WTC11 (cell line): ENCODE measurements at regions not wholly inside any gene's neighbourhood (a gene's known extent, or its start where the extent isn't known, plus 50 kb on each side); places are given as distances from the start of the nearest gene placed in this dataset.

ENCODE experiments used
- CBFB ChIP-seq: sonication (generic); formaldehyde crosslinking; IDR thresholded peaks from 2 replicates; pipeline ENCODE4 v1.8.1; 2022; ENCODE audit warnings: mild to moderate bottlenecking, low read depth, missing genetic modification reagents
- ESRRA ChIP-seq: sonication (generic); formaldehyde crosslinking; IDR thresholded peaks from 2 replicates; pipeline ENCODE4 v1.8.1; 2022; ENCODE audit warnings: mild to moderate bottlenecking, missing genetic modification reagents, borderline replicate concordance
- FOXP4 ChIP-seq: sonication (generic); formaldehyde crosslinking; IDR thresholded peaks from 2 replicates; pipeline ENCODE4 v1.8.0; 2022; ENCODE audit warnings: mild to moderate bottlenecking, missing genetic modification reagents
- GABPB1 ChIP-seq: sonication (generic); formaldehyde crosslinking; IDR thresholded peaks from 2 replicates; pipeline ENCODE4 v1.8.1; 2023; ENCODE audit warnings: mild to moderate bottlenecking, missing genetic modification reagents
- GRHL2 ChIP-seq: fragments of 250-450 bp; sonication (Bioruptor Pico); IDR thresholded peaks from 2 replicates; pipeline ENCODE4 v1.8.0; 2022; ENCODE audit warnings: mild to moderate bottlenecking, moderate library complexity; ENCODE audit not compliant: insufficient replicate concordance, severe bottlenecking
- KAT7 ChIP-seq: sonication (generic); formaldehyde crosslinking; IDR thresholded peaks from 2 replicates; pipeline ENCODE4 v1.8.1; 2023; ENCODE audit warnings: missing genetic modification reagents, mild to moderate bottlenecking, borderline replicate concordance
- MXD4 ChIP-seq: fragments of 250-450 bp; sonication (Bioruptor Pico); IDR thresholded peaks from 2 replicates; pipeline ENCODE4 v1.8.0; 2021; ENCODE audit warnings: mild to moderate bottlenecking, moderate library complexity, borderline replicate concordance
- PREB ChIP-seq: sonication (generic); formaldehyde crosslinking; IDR thresholded peaks from 2 replicates; pipeline ENCODE4 v1.8.1; 2022; ENCODE audit warnings: mild to moderate bottlenecking, missing genetic modification reagents, moderate library complexity, borderline replicate concordance
- RELA ChIP-seq: sonication (generic); formaldehyde crosslinking; IDR thresholded peaks from 2 replicates; pipeline ENCODE4 v1.8.1; 2022; ENCODE audit warnings: missing genetic modification reagents, mild to moderate bottlenecking, borderline replicate concordance
- SP1 ChIP-seq: sonication (generic); formaldehyde crosslinking; conservative IDR thresholded peaks from 2 replicates; pipeline ENCODE4 v1.8.1; 2022; ENCODE audit warnings: missing genetic modification reagents
- TCF7 ChIP-seq: sonication (generic); formaldehyde crosslinking; IDR thresholded peaks from 2 replicates; pipeline ENCODE4 v1.8.0; 2022; ENCODE audit warnings: mild to moderate bottlenecking, low read depth, missing genetic modification reagents, moderate library complexity
- TP53 ChIP-seq: sonication (generic); formaldehyde crosslinking; IDR thresholded peaks from 2 replicates; pipeline ENCODE4 v1.8.1; 2023; ENCODE audit warnings: mild to moderate bottlenecking, missing genetic modification reagents
- ZNF121 ChIP-seq: sonication (generic); formaldehyde crosslinking; IDR thresholded peaks from 2 replicates; pipeline ENCODE4 v1.8.0; 2023; ENCODE audit warnings: missing genetic modification reagents
- TF ChIP-seq, protein P1 (sequence below): sonication (generic); formaldehyde crosslinking; IDR thresholded peaks from 2 replicates; pipeline ENCODE4 v1.8.1; 2022; ENCODE audit warnings: missing genetic modification reagents, borderline replicate concordance
- TF ChIP-seq, protein P2 (sequence below): sonication (generic); formaldehyde crosslinking; IDR thresholded peaks from 2 replicates; pipeline ENCODE4 v1.8.0; 2022; ENCODE audit warnings: mild to moderate bottlenecking, missing genetic modification reagents
- TF ChIP-seq, protein P3 (sequence below): sonication (generic); formaldehyde crosslinking; IDR thresholded peaks from 2 replicates; pipeline ENCODE4 v1.8.0; 2022; ENCODE audit warnings: missing genetic modification reagents
- TF ChIP-seq, protein P4 (sequence below): sonication (generic); formaldehyde crosslinking; IDR thresholded peaks from 2 replicates; pipeline ENCODE4 v1.8.1; 2023; ENCODE audit warnings: mild to moderate bottlenecking, missing genetic modification reagents
- TF ChIP-seq, protein P5 (sequence below): fragments of 200-600 bp; IDR thresholded peaks from 2 replicates; pipeline ENCODE4 v1.8.0; 2022; ENCODE audit warnings: antibody characterized with exemption

- TF ChIP-seq, protein P1, sequence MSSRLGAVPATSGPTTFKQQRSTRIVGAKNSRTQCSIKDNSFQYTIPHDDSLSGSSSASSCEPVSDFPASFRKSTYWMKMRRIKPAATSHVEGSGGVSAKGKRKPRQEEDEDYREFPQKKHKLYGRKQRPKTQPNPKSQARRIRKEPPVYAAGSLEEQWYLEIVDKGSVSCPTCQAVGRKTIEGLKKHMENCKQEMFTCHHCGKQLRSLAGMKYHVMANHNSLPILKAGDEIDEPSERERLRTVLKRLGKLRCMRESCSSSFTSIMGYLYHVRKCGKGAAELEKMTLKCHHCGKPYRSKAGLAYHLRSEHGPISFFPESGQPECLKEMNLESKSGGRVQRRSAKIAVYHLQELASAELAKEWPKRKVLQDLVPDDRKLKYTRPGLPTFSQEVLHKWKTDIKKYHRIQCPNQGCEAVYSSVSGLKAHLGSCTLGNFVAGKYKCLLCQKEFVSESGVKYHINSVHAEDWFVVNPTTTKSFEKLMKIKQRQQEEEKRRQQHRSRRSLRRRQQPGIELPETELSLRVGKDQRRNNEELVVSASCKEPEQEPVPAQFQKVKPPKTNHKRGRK (CRISPR knock-in tag), result no peak
- TF ChIP-seq FOXP4 (no peak), TCF7 (no peak), SP1 (CRISPR knock-in tag) (0 out of 2 replicates have a peak, but pooled peaks have one; percentile 17), GABPB1 (CRISPR knock-in tag) (peak; percentile 87), TP53 (CRISPR knock-in tag) (no peak), CBFB (CRISPR knock-in tag) (no peak), MXD4 (CRISPR knock-in tag) (no peak), PREB (CRISPR knock-in tag) (no peak), RELA (CRISPR knock-in tag) (no peak), ESRRA (CRISPR knock-in tag) (peak; percentile 77; the same call in 1 of the 2 replicates), GRHL2 (CRISPR knock-in tag) (no peak), ZNF121 (CRISPR knock-in tag) (no peak), KAT7 (no peak)
- TF ChIP-seq, protein P2, sequence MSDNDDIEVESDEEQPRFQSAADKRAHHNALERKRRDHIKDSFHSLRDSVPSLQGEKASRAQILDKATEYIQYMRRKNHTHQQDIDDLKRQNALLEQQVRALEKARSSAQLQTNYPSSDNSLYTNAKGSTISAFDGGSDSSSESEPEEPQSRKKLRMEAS (CRISPR knock-in tag), result peak; percentile 44; the same call in 1 of the 2 replicates
- TF ChIP-seq, protein P3, sequence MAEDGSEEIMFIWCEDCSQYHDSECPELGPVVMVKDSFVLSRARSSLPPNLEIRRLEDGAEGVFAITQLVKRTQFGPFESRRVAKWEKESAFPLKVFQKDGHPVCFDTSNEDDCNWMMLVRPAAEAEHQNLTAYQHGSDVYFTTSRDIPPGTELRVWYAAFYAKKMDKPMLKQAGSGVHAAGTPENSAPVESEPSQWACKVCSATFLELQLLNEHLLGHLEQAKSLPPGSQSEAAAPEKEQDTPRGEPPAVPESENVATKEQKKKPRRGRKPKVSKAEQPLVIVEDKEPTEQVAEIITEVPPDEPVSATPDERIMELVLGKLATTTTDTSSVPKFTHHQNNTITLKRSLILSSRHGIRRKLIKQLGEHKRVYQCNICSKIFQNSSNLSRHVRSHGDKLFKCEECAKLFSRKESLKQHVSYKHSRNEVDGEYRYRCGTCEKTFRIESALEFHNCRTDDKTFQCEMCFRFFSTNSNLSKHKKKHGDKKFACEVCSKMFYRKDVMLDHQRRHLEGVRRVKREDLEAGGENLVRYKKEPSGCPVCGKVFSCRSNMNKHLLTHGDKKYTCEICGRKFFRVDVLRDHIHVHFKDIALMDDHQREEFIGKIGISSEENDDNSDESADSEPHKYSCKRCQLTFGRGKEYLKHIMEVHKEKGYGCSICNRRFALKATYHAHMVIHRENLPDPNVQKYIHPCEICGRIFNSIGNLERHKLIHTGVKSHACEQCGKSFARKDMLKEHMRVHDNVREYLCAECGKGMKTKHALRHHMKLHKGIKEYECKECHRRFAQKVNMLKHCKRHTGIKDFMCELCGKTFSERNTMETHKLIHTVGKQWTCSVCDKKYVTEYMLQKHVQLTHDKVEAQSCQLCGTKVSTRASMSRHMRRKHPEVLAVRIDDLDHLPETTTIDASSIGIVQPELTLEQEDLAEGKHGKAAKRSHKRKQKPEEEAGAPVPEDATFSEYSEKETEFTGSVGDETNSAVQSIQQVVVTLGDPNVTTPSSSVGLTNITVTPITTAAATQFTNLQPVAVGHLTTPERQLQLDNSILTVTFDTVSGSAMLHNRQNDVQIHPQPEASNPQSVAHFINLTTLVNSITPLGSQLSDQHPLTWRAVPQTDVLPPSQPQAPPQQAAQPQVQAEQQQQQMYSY (CRISPR knock-in tag), result no peak
- TF ChIP-seq, protein P4, sequence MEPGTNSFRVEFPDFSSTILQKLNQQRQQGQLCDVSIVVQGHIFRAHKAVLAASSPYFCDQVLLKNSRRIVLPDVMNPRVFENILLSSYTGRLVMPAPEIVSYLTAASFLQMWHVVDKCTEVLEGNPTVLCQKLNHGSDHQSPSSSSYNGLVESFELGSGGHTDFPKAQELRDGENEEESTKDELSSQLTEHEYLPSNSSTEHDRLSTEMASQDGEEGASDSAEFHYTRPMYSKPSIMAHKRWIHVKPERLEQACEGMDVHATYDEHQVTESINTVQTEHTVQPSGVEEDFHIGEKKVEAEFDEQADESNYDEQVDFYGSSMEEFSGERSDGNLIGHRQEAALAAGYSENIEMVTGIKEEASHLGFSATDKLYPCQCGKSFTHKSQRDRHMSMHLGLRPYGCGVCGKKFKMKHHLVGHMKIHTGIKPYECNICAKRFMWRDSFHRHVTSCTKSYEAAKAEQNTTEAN (CRISPR knock-in tag), result no peak
- TF ChIP-seq, protein P5, sequence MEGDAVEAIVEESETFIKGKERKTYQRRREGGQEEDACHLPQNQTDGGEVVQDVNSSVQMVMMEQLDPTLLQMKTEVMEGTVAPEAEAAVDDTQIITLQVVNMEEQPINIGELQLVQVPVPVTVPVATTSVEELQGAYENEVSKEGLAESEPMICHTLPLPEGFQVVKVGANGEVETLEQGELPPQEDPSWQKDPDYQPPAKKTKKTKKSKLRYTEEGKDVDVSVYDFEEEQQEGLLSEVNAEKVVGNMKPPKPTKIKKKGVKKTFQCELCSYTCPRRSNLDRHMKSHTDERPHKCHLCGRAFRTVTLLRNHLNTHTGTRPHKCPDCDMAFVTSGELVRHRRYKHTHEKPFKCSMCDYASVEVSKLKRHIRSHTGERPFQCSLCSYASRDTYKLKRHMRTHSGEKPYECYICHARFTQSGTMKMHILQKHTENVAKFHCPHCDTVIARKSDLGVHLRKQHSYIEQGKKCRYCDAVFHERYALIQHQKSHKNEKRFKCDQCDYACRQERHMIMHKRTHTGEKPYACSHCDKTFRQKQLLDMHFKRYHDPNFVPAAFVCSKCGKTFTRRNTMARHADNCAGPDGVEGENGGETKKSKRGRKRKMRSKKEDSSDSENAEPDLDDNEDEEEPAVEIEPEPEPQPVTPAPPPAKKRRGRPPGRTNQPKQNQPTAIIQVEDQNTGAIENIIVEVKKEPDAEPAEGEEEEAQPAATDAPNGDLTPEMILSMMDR, result no peak
Observed at GRCh38 chr9:113650207-113651131, 186.9 kb downstream of the RGS3 start (continued).
